ENCODE measurements at regions not wholly inside any gene's neighbourhood (a gene's known extent, or its start where the extent isn't known, plus 50 kb on each side); places are given as distances from the start of the nearest gene placed in this dataset.
A peak's percentile ranks its signal among the peaks of the same experiment; 100 is the strongest.

GRCh38 chr12:58575256-58575655 lies 345.0 kb downstream of the LRIG3 start:
- intact Hi-C loops (cut with DNase I): no loop called here
- DNase-seq: peak in 5 of 42 donors; percentile 2 to 20 (median 7)

- no peak for DNase-seq
- intact Hi-C loops (cut with DNase I): no loop called here
These were observed 344.2 kb downstream of the LRIG3 start for GRCh38 chr12:58576081-58576480.

- intact Hi-C loops (cut with DNase I): no loop called here
- DNase-seq: no peak
These were observed 343.4 kb downstream of the LRIG3 start for GRCh38 chr12:58576916-58577315.

DNA sequence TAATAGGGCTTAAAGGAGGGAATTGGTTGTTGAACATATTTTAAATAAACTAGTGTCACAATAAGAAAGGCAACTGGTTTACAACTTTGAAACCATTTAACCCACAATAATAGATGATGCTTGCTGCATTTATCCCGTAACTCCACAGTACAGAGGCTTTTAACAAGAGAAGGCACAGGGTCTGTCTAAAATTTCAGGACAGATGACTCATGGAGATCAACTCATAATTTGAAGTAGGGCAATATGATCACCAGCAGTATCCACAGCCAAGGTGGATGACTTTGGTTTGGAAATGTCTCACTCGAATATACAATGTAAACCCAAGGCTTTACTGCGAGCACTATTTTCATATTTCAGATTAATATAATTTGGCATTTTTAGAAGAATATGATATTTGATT lies 340.2 kb downstream of the LRIG3 start:
- intact Hi-C loops (cut with DNase I): no loop called here
- DNase-seq: no peak

DNA sequence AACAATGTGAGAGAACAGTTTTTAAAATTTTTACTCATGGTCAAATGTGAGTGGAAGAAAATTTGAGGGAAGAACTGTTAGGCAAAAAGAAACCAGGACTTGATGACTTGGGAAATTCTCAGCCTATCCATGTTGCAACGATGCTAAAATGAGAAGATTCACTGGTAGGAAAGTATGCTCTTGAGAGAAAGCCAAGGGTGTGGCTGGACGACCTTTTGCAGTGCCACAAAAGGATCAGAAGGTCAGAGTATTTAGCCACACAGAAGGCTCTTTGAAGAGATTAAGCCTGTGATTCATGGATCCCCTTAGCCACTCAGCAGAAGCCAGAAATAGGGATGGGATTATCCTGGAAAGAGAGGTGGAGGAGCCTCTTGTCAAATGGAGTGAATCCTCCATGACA lies 336.8 kb downstream of the LRIG3 start:
- DNase-seq: no peak
- intact Hi-C loops (cut with DNase I): no loop called here

- intact Hi-C loops (cut with DNase I): no loop called here
- no peak for DNase-seq
These were observed 336.4 kb downstream of the LRIG3 start for GRCh38 chr12:58583940-58584339.

GRCh38 chr12:58584880-58585279 lies 335.4 kb downstream of the LRIG3 start:
- intact Hi-C loops (cut with DNase I): no loop called here
- DNase-seq: no peak

GRCh38 chr12:58586762-58587161 lies 333.5 kb downstream of the LRIG3 start:
- DNase-seq: no peak

GRCh38 chr12:58588770-58589169 lies 331.5 kb downstream of the LRIG3 start:
- intact Hi-C loops (cut with DNase I): no loop called here
- no peak for DNase-seq

More at GRCh38 chr12:58586762-58587161, 333.5 kb downstream of the LRIG3 start:
- intact Hi-C loops (cut with DNase I): no loop called here

DNA sequence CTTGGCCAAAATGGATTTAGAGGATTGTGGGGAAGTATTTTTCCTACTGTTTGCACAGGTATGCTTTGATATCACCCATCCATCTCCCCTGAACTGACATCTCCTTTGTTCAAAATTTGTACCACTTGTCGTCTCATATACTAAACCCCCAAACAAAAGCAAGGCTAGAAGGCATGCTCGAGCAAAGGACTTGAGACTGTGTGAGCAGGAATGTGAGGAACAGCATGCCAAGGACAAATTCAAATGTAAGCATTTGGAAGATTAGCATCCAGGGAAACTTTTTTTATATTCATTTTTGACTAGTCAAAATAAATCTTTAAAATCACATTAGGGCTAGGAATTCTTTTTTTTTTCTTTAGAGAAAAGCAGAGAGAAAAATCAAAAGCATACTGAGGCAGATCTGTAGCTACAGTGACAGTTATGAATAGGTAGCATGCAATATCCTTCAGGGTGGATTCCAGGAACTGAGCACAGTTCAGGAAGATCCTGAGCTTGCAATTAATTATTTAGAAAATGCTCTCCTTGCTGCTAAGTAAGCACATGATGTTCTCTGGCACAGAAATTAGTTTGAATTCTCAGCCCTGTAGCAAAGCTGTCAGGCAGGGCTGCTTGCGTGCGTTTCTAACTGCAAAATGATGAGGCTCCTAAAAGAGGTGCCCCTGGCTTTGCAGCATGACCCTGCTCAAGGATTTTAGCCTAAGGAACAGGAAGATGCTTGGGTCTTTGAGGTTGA lies 327.7 kb downstream of the LRIG3 start:
- peak in 1 of 42 donors; percentile 3 for DNase-seq
- intact Hi-C loops (cut with DNase I): no loop called here

DNA sequence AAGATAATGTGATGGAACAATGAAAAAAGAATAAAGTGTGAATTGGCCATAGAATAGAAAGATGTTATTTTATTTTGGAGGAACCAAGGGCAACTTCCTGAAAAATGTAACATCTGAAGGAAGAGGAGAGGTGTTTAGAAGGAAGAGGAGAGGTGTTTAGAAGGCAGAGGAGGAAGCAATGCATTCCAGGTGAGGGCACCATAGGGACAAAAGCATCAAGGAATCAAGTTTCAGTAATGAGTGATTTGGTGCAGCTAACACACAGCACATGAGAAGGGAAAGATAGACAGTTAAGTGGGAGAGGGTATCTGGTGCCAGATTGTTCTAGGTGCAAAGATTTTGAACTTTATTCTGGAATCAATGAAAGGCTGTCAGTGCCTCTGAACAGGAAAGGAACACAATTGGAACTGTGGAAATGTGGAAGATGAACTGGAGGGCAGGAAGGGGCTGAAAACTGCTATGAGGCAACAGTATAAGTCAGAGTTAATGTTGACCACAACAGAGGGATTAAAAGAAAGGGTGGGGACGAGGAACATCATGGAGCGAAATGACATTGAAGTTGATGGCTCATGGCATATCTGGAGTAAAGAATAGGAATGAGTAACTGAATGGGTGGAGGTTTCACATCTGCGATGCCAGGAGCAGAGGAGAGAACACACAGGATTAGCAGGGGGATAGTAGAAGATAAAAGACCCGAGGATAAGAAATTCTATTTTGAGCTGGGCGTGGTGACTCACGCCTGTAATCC lies 326.6 kb downstream of the LRIG3 start:
- intact Hi-C loops (cut with DNase I): no loop called here
- DNase-seq: no peak

GRCh38 chr12:58596381-58596780 lies 323.9 kb downstream of the LRIG3 start:
- intact Hi-C loops (cut with DNase I): no loop called here
- no peak for DNase-seq

DNA sequence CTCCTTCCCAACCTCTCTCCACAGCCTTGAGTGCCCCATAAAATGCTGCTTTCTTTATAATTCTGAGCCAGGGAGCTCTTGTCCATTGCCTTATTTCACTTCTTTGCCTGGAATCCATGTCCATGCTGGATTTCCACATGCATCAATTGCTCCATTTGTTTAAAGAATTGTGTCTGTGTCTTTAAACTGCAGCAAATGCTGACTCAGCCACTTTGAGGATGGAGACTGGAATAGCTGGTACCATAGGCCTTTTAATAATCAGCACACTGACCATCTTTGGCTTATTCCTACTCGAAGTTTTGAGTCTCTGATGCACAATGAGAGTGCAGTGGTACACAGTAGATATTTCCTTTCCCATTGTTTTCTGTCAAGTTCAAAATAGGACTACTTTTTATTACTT lies 318.8 kb downstream of the LRIG3 start:
- intact Hi-C loops (cut with DNase I): no loop called here
- peak in 1 of 42 donors; percentile 7 for DNase-seq

GRCh38 chr12:58602179-58602578 lies 318.1 kb downstream of the LRIG3 start:
- intact Hi-C loops (cut with DNase I): no loop called here
- no peak for DNase-seq

GRCh38 chr12:58602736-58603135 lies 317.6 kb downstream of the LRIG3 start:
- intact Hi-C loops (cut with DNase I): no loop called here
- DNase-seq: no peak

DNA sequence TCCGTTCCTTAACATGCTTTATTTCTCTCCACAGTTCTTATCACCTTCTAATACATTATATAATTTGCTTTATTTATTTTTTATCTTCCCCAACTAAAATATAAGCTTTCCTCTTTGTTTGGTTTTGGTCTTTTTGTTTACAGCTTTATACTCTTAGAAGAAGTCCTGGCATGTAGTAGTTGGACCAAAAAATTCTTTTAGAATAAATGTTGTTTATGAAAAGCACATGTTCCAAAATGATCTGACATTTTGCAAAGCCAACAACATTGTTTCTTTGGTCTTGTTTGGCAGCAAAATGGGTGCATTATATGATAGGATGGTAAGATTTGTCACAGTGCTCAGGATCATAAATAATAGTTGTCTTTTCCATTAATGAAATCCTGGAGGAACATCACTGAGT lies 312.5 kb downstream of the LRIG3 start:
- DNase-seq: no peak
- intact Hi-C loops (cut with DNase I): no loop called here

- intact Hi-C loops (cut with DNase I): no loop called here
- no peak for DNase-seq
These were observed 311.6 kb downstream of the LRIG3 start for GRCh38 chr12:58608711-58609110.

DNA sequence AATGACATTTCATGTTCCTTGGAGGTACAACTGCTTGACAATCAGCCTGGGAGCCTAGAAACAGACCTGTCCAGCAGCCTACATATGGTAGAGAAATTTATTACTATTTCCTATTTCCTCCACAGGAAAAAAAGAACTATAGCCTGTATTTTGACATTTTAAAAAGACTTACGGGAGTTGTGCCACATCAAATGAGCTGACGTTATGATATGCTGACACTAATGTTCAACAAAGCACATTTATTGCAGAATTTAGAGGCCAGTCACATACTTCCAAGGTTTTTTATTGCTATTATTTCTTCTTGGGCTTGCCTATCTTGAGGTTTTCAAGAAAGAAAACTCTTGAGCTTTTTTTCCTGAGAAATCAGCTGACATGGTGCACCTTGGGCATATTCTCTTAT lies 305.3 kb downstream of the LRIG3 start:
- intact Hi-C loops (cut with DNase I): no loop called here
- DNase-seq: no peak

DNA sequence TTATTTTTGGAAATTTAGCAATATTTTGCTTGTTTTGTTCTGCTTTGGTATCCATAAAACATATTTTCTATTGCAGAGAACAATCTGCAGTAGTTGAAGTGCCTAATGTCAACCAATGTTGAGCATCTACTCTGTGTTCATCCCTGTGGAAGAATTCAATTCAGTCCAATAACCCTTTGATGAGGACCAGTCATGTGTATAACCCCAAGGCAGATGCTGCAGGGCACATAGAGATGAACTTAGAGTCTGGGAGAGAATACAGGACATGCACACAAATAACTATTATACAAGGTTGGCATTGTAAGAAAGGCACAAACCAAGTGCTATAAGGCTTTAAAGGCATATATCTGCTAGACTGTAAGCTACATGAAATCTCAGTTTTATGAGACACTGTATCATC lies 304.7 kb downstream of the LRIG3 start:
- DNase-seq: no peak
- intact Hi-C loops (cut with DNase I): no loop called here

GRCh38 chr12:58616618-58617017 lies 303.7 kb downstream of the LRIG3 start:
- intact Hi-C loops (cut with DNase I): no loop called here
- DNase-seq: no peak

DNA sequence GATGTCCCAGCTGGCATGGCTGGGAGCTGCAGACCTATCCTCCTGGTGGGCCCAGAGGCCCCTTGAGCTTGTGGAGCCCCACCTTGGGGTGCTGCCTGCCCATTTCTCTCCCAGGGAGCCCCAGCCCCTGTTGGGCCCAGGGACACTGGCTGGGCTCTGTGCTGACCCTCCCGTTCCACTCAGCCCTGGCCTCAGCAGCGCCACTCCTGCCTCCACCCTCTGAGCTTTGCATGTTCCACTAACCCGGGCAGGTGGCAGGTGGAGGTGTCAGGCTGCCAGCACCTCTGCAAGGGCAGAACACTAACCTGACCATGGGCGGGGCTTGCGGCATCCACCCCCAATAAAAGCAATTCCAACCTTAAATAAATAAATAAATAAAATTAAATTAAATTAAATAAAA lies 299.2 kb downstream of the LRIG3 start:
- intact Hi-C loops (cut with DNase I): no loop called here
- DNase-seq: no peak
